ENCODE measurements at regions not wholly inside any gene's neighbourhood (a gene's known extent, or its start where the extent isn't known, plus 50 kb on each side); places are given as distances from the start of the nearest gene placed in this dataset.

DNA sequence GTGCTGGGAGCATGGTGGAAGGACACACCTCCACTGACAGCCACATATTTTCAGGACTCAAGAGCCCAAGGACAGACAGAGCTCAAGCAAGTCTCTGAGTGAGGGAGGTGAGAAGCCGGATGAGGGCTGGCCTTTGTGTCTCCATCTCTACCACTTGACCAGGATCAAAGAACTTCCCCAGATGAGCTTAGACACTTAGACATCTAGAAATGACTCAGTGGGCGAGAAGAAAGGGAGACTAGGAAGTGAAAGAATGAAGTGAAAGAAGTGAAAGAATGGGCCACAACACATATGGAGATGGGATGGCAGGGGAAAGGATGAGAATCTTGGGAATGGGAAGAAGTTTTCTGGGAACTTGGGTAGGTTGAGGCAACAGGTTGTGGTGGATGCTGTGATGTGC lies 274.9 kb upstream of the CCL2 start:
- no peak for TF ChIP-seq CREB1 (IDR thresholded peaks at IDR 0.05; ENCODE audit: low read depth)
- no peak for TF ChIP-seq FOXM1 (IDR thresholded peaks at IDR 0.05; ENCODE audit: borderline replicate concordance, low read depth)
- TF ChIP-seq YY1 (IDR thresholded peaks at IDR 0.05; ENCODE audit: low read depth) = no peak
- TF ChIP-seq EP300 (IDR thresholded peaks at IDR 0.05; ENCODE audit: borderline replicate concordance) = no peak
- no peak for TF ChIP-seq EGR1 (IDR thresholded peaks at IDR 0.05)
- no peak for TF ChIP-seq TCF12 (IDR thresholded peaks at IDR 0.05; ENCODE audit: low read depth)
- TF ChIP-seq, protein P1, sequence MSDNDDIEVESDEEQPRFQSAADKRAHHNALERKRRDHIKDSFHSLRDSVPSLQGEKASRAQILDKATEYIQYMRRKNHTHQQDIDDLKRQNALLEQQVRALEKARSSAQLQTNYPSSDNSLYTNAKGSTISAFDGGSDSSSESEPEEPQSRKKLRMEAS (IDR thresholded peaks at IDR 0.05) = no peak
- no peak for TF ChIP-seq RAD21 (IDR thresholded peaks at IDR 0.05; ENCODE audit: low read depth)
- TF ChIP-seq, protein P2, sequence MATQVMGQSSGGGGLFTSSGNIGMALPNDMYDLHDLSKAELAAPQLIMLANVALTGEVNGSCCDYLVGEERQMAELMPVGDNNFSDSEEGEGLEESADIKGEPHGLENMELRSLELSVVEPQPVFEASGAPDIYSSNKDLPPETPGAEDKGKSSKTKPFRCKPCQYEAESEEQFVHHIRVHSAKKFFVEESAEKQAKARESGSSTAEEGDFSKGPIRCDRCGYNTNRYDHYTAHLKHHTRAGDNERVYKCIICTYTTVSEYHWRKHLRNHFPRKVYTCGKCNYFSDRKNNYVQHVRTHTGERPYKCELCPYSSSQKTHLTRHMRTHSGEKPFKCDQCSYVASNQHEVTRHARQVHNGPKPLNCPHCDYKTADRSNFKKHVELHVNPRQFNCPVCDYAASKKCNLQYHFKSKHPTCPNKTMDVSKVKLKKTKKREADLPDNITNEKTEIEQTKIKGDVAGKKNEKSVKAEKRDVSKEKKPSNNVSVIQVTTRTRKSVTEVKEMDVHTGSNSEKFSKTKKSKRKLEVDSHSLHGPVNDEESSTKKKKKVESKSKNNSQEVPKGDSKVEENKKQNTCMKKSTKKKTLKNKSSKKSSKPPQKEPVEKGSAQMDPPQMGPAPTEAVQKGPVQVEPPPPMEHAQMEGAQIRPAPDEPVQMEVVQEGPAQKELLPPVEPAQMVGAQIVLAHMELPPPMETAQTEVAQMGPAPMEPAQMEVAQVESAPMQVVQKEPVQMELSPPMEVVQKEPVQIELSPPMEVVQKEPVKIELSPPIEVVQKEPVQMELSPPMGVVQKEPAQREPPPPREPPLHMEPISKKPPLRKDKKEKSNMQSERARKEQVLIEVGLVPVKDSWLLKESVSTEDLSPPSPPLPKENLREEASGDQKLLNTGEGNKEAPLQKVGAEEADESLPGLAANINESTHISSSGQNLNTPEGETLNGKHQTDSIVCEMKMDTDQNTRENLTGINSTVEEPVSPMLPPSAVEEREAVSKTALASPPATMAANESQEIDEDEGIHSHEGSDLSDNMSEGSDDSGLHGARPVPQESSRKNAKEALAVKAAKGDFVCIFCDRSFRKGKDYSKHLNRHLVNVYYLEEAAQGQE (IDR thresholded peaks at IDR 0.05; ENCODE audit: low read depth) = no peak
- TF ChIP-seq TEAD4 (IDR thresholded peaks at IDR 0.05) = no peak

Data from Ishikawa (cell line).